ENCODE measurements at regions not wholly inside any gene's neighbourhood (a gene's known extent, or its start where the extent isn't known, plus 50 kb on each side); places are given as distances from the start of the nearest gene placed in this dataset.

GRCh38 chr11:109914809-109915653 lies 178.2 kb upstream of the ZC3H12C start:
- TF ChIP-seq CTCF (IDR thresholded peaks at IDR 0.05; ENCODE audit: extremely low read depth, missing control alignments) = no peak
- no peak for DNase-seq (ENCODE audit: low spot score)

DNA sequence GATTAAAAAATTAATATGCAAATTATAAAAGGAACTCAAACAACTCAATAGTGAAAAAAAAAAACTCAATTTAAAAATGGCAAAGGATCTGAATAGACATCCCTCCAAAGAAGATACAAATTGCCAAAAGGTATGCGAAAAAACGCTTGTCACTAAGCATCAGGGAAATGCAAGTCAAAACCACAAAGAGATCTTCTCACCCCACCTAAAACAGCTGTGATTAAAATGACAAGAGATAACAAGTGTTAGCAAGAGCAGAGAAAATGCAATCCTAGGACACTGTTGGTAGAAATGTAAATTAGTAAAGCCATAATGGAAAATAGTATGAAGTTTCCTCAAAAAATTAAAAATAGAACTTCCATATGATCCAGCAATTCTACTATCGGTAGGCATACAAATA lies 166.3 kb upstream of the ZC3H12C start:
- no peak for TF ChIP-seq CTCF (IDR thresholded peaks at IDR 0.05; ENCODE audit: extremely low read depth, missing control alignments)
- DNase-seq (ENCODE audit: low spot score) = no peak

- TF ChIP-seq CTCF (IDR thresholded peaks at IDR 0.05; ENCODE audit: extremely low read depth, missing control alignments) = no peak
- DNase-seq (ENCODE audit: low spot score) = no peak
Measured at GRCh38 chr11:109929308-109929707, 163.9 kb upstream of the ZC3H12C start.

GRCh38 chr11:109933126-109933525 lies 160.1 kb upstream of the ZC3H12C start:
- no peak for TF ChIP-seq CTCF (IDR thresholded peaks at IDR 0.05; ENCODE audit: extremely low read depth, missing control alignments)
- no peak for DNase-seq (ENCODE audit: low spot score)

- no peak for TF ChIP-seq CTCF (IDR thresholded peaks at IDR 0.05; ENCODE audit: extremely low read depth, missing control alignments)
- no peak for DNase-seq (ENCODE audit: low spot score)
Measured at GRCh38 chr11:109934151-109934550, 159.0 kb upstream of the ZC3H12C start.

DNA sequence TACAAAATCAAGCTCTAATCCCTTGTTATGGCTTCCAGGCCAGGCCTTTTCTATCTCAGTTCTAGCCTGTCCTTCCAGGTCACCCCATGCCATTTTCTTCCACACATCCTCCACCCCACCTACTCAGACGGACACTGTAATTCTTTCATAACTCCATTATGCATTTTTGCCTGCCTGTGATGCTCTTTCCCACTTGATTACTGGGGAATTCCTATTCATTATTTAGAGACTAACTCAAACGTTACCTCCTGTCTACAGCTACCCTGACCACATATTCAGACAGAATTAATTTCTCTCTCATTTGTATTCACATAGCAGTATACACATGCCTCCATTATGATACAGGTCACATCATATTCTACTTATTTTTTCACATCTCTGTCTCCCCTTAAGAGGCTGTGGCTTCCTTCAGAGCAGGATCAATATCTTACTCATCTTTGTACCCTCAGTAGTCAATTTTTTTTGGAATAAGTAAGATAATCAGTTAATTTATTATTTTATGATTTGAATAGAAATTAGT lies 156.5 kb upstream of the ZC3H12C start:
- TF ChIP-seq CTCF (IDR thresholded peaks at IDR 0.05; ENCODE audit: extremely low read depth, missing control alignments) = no peak

GRCh38 chr11:109937968-109938367 lies 155.2 kb upstream of the ZC3H12C start:
- no peak for TF ChIP-seq CTCF (IDR thresholded peaks at IDR 0.05; ENCODE audit: extremely low read depth, missing control alignments)
- DNase-seq (ENCODE audit: low spot score) = no peak

More for the DNA sequence above, 156.5 kb upstream of the ZC3H12C start:
- no peak for DNase-seq (ENCODE audit: low spot score)

Data from GM20000 (cell line).